ENCODE measurements at regions not wholly inside any gene's neighbourhood (a gene's known extent, or its start where the extent isn't known, plus 50 kb on each side); places are given as distances from the start of the nearest gene placed in this dataset.

DNA sequence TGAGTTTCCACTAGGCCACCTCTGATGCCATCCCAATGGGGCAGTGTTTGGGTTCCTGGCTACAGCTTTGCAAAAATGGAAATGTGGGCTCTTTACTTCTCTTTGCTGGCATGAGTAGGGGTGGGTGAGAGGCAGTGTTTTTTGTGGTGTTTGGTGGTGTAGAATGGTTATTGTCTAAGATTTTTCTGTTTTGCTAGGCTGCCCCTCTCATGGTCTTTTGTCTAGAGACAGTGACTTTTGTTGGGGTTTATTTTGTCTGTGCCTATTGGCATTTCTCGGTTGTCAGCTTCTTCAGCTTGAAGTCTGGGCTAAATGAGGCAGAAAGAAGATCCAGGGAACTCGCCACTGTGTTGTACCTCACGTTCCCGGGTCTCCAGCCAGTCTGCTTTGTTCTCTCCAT is 112.1 kb downstream of the CENPF start:
- no peaks in the 10 kb centered on the region for H3K27me3 ChIP-seq (ENCODE audit: control insufficient read depth, insufficient read depth, low read length)
- H3K4me1 Mint-ChIP-seq: no peaks in the 10 kb centered on the region
- no peaks in the 10 kb centered on the region for H3K27me3 Mint-ChIP-seq
- no peaks in the 10 kb centered on the region for H3K36me3 ChIP-seq (ENCODE audit: control insufficient read depth, insufficient read depth, low read length)
- no peaks in the 10 kb centered on the region for H3K9me3 ChIP-seq (ENCODE audit: control insufficient read depth in 2 of 2, low read length in 2 of 2)
- no peak overlapping the region for H3K4me3 ChIP-seq (ENCODE audit: low read depth, low read length)
- H3K27ac Mint-ChIP-seq: no peak overlapping the region
- ATAC-seq (ENCODE audit: low read depth in 2 of 2) (no peak), DNase-seq (no peak)
- no peak overlapping the region for H3K4me3 Mint-ChIP-seq
- H3K9me3 Mint-ChIP-seq: peaks cover 0 to 5% (median 0%) of the 10 kb centered on the region in 7 donors
- no peaks in the 10 kb centered on the region for H3K36me3 Mint-ChIP-seq
- H3K27ac ChIP-seq (ENCODE audit: insufficient read depth, low read length, poor library complexity, severe bottlenecking): no peak overlapping the region
- no peaks in the 10 kb centered on the region for H3K4me1 ChIP-seq (ENCODE audit: control insufficient read depth, insufficient read depth, low read length, poor library complexity, severe bottlenecking)

- Histone ChIP-seq H3K36me3 (ENCODE audit: control insufficient read depth, insufficient read depth, low read length) (no peaks in the 10 kb centered on the region), H3K27me3 (ENCODE audit: control insufficient read depth, insufficient read depth, low read length) (no peaks in the 10 kb centered on the region), H3K9me3 (ENCODE audit: control insufficient read depth in 2 of 2, low read length in 2 of 2) (no peaks in the 10 kb centered on the region), H3K27ac (ENCODE audit: insufficient read depth, low read length, poor library complexity, severe bottlenecking) (no peak overlapping the region), H3K4me3 (ENCODE audit: low read depth, low read length) (no peak overlapping the region), H3K4me1 (ENCODE audit: control insufficient read depth, insufficient read depth, low read length, poor library complexity, severe bottlenecking) (no peaks in the 10 kb centered on the region)
- no peaks in the 10 kb centered on the region for H3K27me3 Mint-ChIP-seq
- H3K27ac Mint-ChIP-seq: no peak overlapping the region
- ATAC-seq (ENCODE audit: low read depth in 2 of 2) (no peak), DNase-seq (no peak)
- peaks cover 0 to 5% (median 0%) of the 10 kb centered on the region in 7 donors for H3K9me3 Mint-ChIP-seq
- no peaks in the 10 kb centered on the region for H3K36me3 Mint-ChIP-seq
- no peak overlapping the region for H3K4me3 Mint-ChIP-seq
- no peaks in the 10 kb centered on the region for H3K4me1 Mint-ChIP-seq
These were observed 114.4 kb downstream of the CENPF start for GRCh38 chr1:214717351-214717750.

GRCh38 chr1:214718724-214719123 is 115.7 kb downstream of the CENPF start:
- no peaks in the 10 kb centered on the region for H3K9me3 ChIP-seq (ENCODE audit: control insufficient read depth in 2 of 2, low read length in 2 of 2)
- H3K36me3 ChIP-seq (ENCODE audit: control insufficient read depth, insufficient read depth, low read length): no peaks in the 10 kb centered on the region
- H3K27ac ChIP-seq (ENCODE audit: insufficient read depth, low read length, poor library complexity, severe bottlenecking): no peak overlapping the region
- H3K4me1 ChIP-seq (ENCODE audit: control insufficient read depth, insufficient read depth, low read length, poor library complexity, severe bottlenecking): no peaks in the 10 kb centered on the region
- peaks cover 0 to 5% (median 2%) of the 10 kb centered on the region in 7 donors for H3K9me3 Mint-ChIP-seq
- no peak overlapping the region for H3K4me3 ChIP-seq (ENCODE audit: low read depth, low read length)
- no peaks in the 10 kb centered on the region for H3K27me3 Mint-ChIP-seq
- no peak overlapping the region for H3K27ac Mint-ChIP-seq
- H3K4me1 Mint-ChIP-seq: no peaks in the 10 kb centered on the region
- DNase-seq (no peak), ATAC-seq (ENCODE audit: low read depth in 2 of 2) (no peak)
- no peaks in the 10 kb centered on the region for H3K27me3 ChIP-seq (ENCODE audit: control insufficient read depth, insufficient read depth, low read length)
- no peaks in the 10 kb centered on the region for H3K36me3 Mint-ChIP-seq
- H3K4me3 Mint-ChIP-seq: no peak overlapping the region

GRCh38 chr1:214719207-214719606 is 116.2 kb downstream of the CENPF start:
- Histone ChIP-seq H3K4me3 (ENCODE audit: low read depth, low read length) (no peak overlapping the region), H3K27me3 (ENCODE audit: control insufficient read depth, insufficient read depth, low read length) (no peaks in the 10 kb centered on the region), H3K9me3 (ENCODE audit: control insufficient read depth in 2 of 2, low read length in 2 of 2) (no peaks in the 10 kb centered on the region), H3K27ac (ENCODE audit: insufficient read depth, low read length, poor library complexity, severe bottlenecking) (no peak overlapping the region), H3K4me1 (ENCODE audit: control insufficient read depth, insufficient read depth, low read length, poor library complexity, severe bottlenecking) (no peaks in the 10 kb centered on the region), H3K36me3 (ENCODE audit: control insufficient read depth, insufficient read depth, low read length) (no peaks in the 10 kb centered on the region)
- no peak for ATAC-seq (ENCODE audit: low read depth in 2 of 2)
- no peak overlapping the region for H3K4me3 Mint-ChIP-seq
- no peaks in the 10 kb centered on the region for H3K36me3 Mint-ChIP-seq
- peaks cover 0 to 5% (median 2%) of the 10 kb centered on the region in 7 donors for H3K9me3 Mint-ChIP-seq
- no peaks in the 10 kb centered on the region for H3K4me1 Mint-ChIP-seq
- H3K27ac Mint-ChIP-seq: no peak overlapping the region
- no peak for DNase-seq
- no peaks in the 10 kb centered on the region for H3K27me3 Mint-ChIP-seq

DNA sequence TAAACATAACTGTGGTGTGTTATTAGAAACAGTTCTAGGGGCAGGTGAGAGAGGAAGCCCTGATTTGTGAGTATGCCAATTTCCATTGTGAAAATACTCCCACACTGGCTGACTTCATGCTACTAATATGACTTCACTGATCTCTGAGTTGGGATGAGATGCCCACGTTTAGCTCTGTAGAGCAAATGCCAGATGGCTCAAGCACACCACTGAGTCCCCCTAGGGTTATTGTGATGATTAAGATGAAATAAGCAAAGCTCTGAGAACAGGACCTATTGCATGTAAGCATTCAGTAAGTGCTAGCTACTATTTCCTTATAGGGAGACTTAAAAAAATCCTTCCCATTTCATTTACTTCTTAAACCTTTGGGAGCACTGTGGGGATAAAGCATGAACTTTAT is 117.6 kb downstream of the CENPF start:
- H3K9me3 ChIP-seq (ENCODE audit: control insufficient read depth in 2 of 2, low read length in 2 of 2): no peaks in the 10 kb centered on the region
- no peak overlapping the region for H3K27ac ChIP-seq (ENCODE audit: insufficient read depth, low read length, poor library complexity, severe bottlenecking)
- no peak overlapping the region for H3K4me3 ChIP-seq (ENCODE audit: low read depth, low read length)
- no peaks in the 10 kb centered on the region for H3K27me3 Mint-ChIP-seq
- H3K27me3 ChIP-seq (ENCODE audit: control insufficient read depth, insufficient read depth, low read length): no peaks in the 10 kb centered on the region
- DNase-seq (no peak), ATAC-seq (ENCODE audit: low read depth in 2 of 2) (no peak)
- no peak overlapping the region for H3K27ac Mint-ChIP-seq
- no peaks in the 10 kb centered on the region for H3K4me1 Mint-ChIP-seq
- H3K36me3 ChIP-seq (ENCODE audit: control insufficient read depth, insufficient read depth, low read length): no peaks in the 10 kb centered on the region
- no peaks in the 10 kb centered on the region for H3K36me3 Mint-ChIP-seq
- H3K4me3 Mint-ChIP-seq: no peak overlapping the region
- no peaks in the 10 kb centered on the region for H3K4me1 ChIP-seq (ENCODE audit: control insufficient read depth, insufficient read depth, low read length, poor library complexity, severe bottlenecking)
- H3K9me3 Mint-ChIP-seq: peaks cover 0 to 5% (median 2%) of the 10 kb centered on the region in 7 donors

GRCh38 chr1:214727274-214727673 is 124.3 kb downstream of the CENPF start:
- DNase-seq: no peak
- Mint-ChIP-seq H3K4me3 (no peak overlapping the region), H3K9me3 (peaks cover 0 to 6% (median 4%) of the 10 kb centered on the region in 7 donors), H3K36me3 (no peaks in the 10 kb centered on the region), H3K27me3 (no peaks in the 10 kb centered on the region), H3K4me1 (no peaks in the 10 kb centered on the region), H3K27ac (no peak overlapping the region)
- Histone ChIP-seq H3K9me3 (ENCODE audit: control insufficient read depth in 2 of 2, low read length in 2 of 2) (no peaks in the 10 kb centered on the region), H3K4me1 (ENCODE audit: control insufficient read depth, insufficient read depth, low read length, poor library complexity, severe bottlenecking) (no peaks in the 10 kb centered on the region), H3K36me3 (ENCODE audit: control insufficient read depth, insufficient read depth, low read length) (no peaks in the 10 kb centered on the region), H3K4me3 (ENCODE audit: low read depth, low read length) (no peak overlapping the region), H3K27ac (ENCODE audit: insufficient read depth, low read length, poor library complexity, severe bottlenecking) (no peak overlapping the region), H3K27me3 (ENCODE audit: control insufficient read depth, insufficient read depth, low read length) (no peaks in the 10 kb centered on the region)
- no peak for ATAC-seq (ENCODE audit: low read depth in 2 of 2)

- Mint-ChIP-seq H3K4me3 (no peak overlapping the region), H3K27ac (no peak overlapping the region), H3K27me3 (no peaks in the 10 kb centered on the region), H3K4me1 (peaks cover 0 to 4% (median 2%) of the 10 kb centered on the region in 4 donors), H3K9me3 (peaks cover 0 to 2% (median 0%) of the 10 kb centered on the region in 7 donors), H3K36me3 (no peaks in the 10 kb centered on the region)
- Histone ChIP-seq H3K4me1 (ENCODE audit: control insufficient read depth, insufficient read depth, low read length, poor library complexity, severe bottlenecking) (no peaks in the 10 kb centered on the region), H3K9me3 (ENCODE audit: control insufficient read depth in 2 of 2, low read length in 2 of 2) (no peaks in the 10 kb centered on the region), H3K27ac (ENCODE audit: insufficient read depth, low read length, poor library complexity, severe bottlenecking) (no peak overlapping the region), H3K27me3 (ENCODE audit: control insufficient read depth, insufficient read depth, low read length) (no peaks in the 10 kb centered on the region), H3K4me3 (ENCODE audit: low read depth, low read length) (no peak overlapping the region), H3K36me3 (ENCODE audit: control insufficient read depth, insufficient read depth, low read length) (no peaks in the 10 kb centered on the region)
- ATAC-seq (ENCODE audit: low read depth in 2 of 2): no peak
- DNase-seq: no peak
These were observed 136.7 kb downstream of the CENPF start for GRCh38 chr1:214739621-214740238.

DNA sequence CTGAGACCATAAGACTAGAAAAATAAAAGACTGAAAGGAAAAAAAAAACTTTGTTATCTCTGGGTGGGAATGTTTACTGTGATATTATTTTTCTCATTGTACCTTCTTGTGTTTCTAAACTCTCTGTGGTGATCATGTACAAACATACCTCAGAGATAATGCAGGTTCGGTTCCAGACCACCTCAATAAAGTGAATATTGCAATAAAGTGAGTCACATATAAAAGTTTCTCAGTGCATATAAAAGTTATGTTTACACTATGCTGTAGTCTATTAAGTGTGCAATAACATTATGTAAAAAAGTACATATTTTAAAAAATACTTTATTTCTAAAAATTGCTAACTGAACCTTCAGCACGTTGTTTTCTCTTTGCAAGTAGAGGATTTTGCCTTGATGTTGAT is 137.5 kb downstream of the CENPF start:
- H3K27ac ChIP-seq (ENCODE audit: insufficient read depth, low read length, poor library complexity, severe bottlenecking): no peak overlapping the region
- no peak overlapping the region for H3K4me3 ChIP-seq (ENCODE audit: low read depth, low read length)
- no peak overlapping the region for H3K4me3 Mint-ChIP-seq
- no peak for DNase-seq
- H3K36me3 Mint-ChIP-seq: no peaks in the 10 kb centered on the region
- no peaks in the 10 kb centered on the region for H3K9me3 ChIP-seq (ENCODE audit: control insufficient read depth in 2 of 2, low read length in 2 of 2)
- no peaks in the 10 kb centered on the region for H3K27me3 ChIP-seq (ENCODE audit: control insufficient read depth, insufficient read depth, low read length)
- ATAC-seq (ENCODE audit: low read depth in 2 of 2): no peak
- no peaks in the 10 kb centered on the region for H3K4me1 ChIP-seq (ENCODE audit: control insufficient read depth, insufficient read depth, low read length, poor library complexity, severe bottlenecking)
- H3K27me3 Mint-ChIP-seq: no peaks in the 10 kb centered on the region
- no peak overlapping the region for H3K27ac Mint-ChIP-seq
- H3K36me3 ChIP-seq (ENCODE audit: control insufficient read depth, insufficient read depth, low read length): no peaks in the 10 kb centered on the region
- peaks cover 0 to 2% (median 0%) of the 10 kb centered on the region in 7 donors for H3K9me3 Mint-ChIP-seq
- peaks cover 0 to 3% (median 1%) of the 10 kb centered on the region in 4 donors for H3K4me1 Mint-ChIP-seq
